ENCODE measurements at regions not wholly inside any gene's neighbourhood (a gene's known extent, or its start where the extent isn't known, plus 50 kb on each side); places are given as distances from the start of the nearest gene placed in this dataset.
A peak's percentile ranks its signal among the peaks of the same experiment; 100 is the strongest.

GRCh38 chr2:38203446-38203810, 127.5 kb upstream of the CYP1B1 start:
- POLR2A ChIA-PET (ENCODE audit: unreplicated experiment), result no interaction called here
- in situ Hi-C loops (cut with MboI; ENCODE audit: low sequenced_read_pairs), result no loop called here
- BruUV-seq (replicated peaks), result no TSS peak

More at GRCh38 chr2:38203446-38203810, 127.5 kb upstream of the CYP1B1 start:
- H2BK5ac ChIP-seq (ENCODE audit: low read depth, low read length, poor library complexity, severe bottlenecking), result peak overlapping the region; percentile 64
- dilution Hi-C loops (cut with HindIII; ENCODE audit: low sequenced_read_pairs, unreplicated experiment) (no loop called here), intact Hi-C loops (cut with micrococcal nuclease) (no loop called here)
- no peak overlapping the region; the same call in 1 of the 2 replicates for H3K14ac ChIP-seq (replicated peaks; ENCODE audit: low read depth, low read length)
- H3K36me3 ChIP-seq (ENCODE audit: control insufficient read depth, insufficient read depth, low read length), result no peaks in the 10 kb centered on the region
- no peak overlapping the region for H2BK15ac ChIP-seq (ENCODE audit: low read depth, low read length)
- H3K9ac ChIP-seq (ENCODE audit: low read depth, low read length), result no peak overlapping the region
- TF ChIP-seq BHLHE40 (IDR thresholded peaks at IDR 0.05; ENCODE audit: low read depth, low read length) (no peak), FOS (IDR thresholded peaks at IDR 0.05; ENCODE audit: low read depth, low read length) (0 out of 2 replicates have a peak, but pooled peaks have one; percentile 3), MAFK (IDR thresholded peaks at IDR 0.05; ENCODE audit: low read depth, low read length) (no peak), POLR2A (IDR thresholded peaks at IDR 0.05; ENCODE audit: low read depth, low read length) (no peak), NFE2L2 (IDR thresholded peaks at IDR 0.05; ENCODE audit: low read depth, low read length) (no peak), SMC3 (IDR thresholded peaks at IDR 0.05; ENCODE audit: low read depth, low read length) (no peak), RAD21 (IDR thresholded peaks at IDR 0.05; ENCODE audit: low read length) (no peak), CEBPB (IDR thresholded peaks at IDR 0.05; ENCODE audit: low read depth, low read length) (no peak)
- CTCF ChIA-PET, result no interaction called here
- peak overlapping the region; percentile 72; the same call in 1 of the 2 replicates for H3K18ac ChIP-seq (ENCODE audit: low read depth, low read length)
- H3K4me1 ChIP-seq (ENCODE audit: control insufficient read depth, insufficient read depth, low read length), result no peaks in the 10 kb centered on the region
- H3K4me3 ChIP-seq (ENCODE audit: insufficient read depth, low read depth, low read length), result no peak overlapping the region
- no peak overlapping the region for H3K4ac ChIP-seq (ENCODE audit: low read depth, low read length)
- peak overlapping the region; percentile 51; the same call in 1 of the 2 replicates for H4K91ac ChIP-seq (ENCODE audit: insufficient read depth, low read depth, low read length)
- H3K9me3 ChIP-seq (ENCODE audit: control insufficient read depth, insufficient read depth, low read length), result no peaks in the 10 kb centered on the region; the same call in 1 of the 2 replicates
- H2AFZ ChIP-seq (replicated peaks; ENCODE audit: low read length, poor library complexity), result peak overlapping the region; percentile 51
- H3K23ac ChIP-seq (ENCODE audit: low read depth, low read length), result no peak overlapping the region
- H2AK5ac ChIP-seq (ENCODE audit: low read depth, low read length), result no peak overlapping the region
- no peaks in the 10 kb centered on the region for H4K20me1 ChIP-seq (ENCODE audit: insufficient read depth, low read length)
- peak overlapping the region; percentile 17; the same call in 1 of the 2 replicates for H3K27ac ChIP-seq (ENCODE audit: insufficient read depth, low read length)
- no CpG with 5 or more reads among the region's 9 CpGs for WGBS, 2 experiments (ENCODE audit: extremely low coverage in 2 of 2, insufficient read length in 1 of 2)
- H3K9me1 ChIP-seq (ENCODE audit: insufficient read depth, low read length), result no peaks in the 10 kb centered on the region
- H3K79me1 ChIP-seq (ENCODE audit: low read depth in 1 of 2, low read length in 2 of 2), result no peaks in the 10 kb centered on the region
- H2AK9ac ChIP-seq (replicated peaks; ENCODE audit: low read depth, low read length, poor library complexity), result no peak overlapping the region
- peak overlapping the region; percentile 17; the same call in 1 of the 2 replicates for H3K56ac ChIP-seq (ENCODE audit: extremely low read depth, insufficient read depth, low read length)
- H4K5ac ChIP-seq (ENCODE audit: low read depth, low read length), result no peak overlapping the region; the same call in 1 of the 2 replicates
- no peak overlapping the region for H3K4me2 ChIP-seq (ENCODE audit: low read depth, low read length)
- peaks cover 4% of the 10 kb centered on the region; the same call in 1 of the 2 replicates for H3K27me3 ChIP-seq (ENCODE audit: control insufficient read depth, insufficient read depth, low read length)
- peak overlapping the region; percentile 70 for H2BK20ac ChIP-seq (ENCODE audit: low read depth, low read length)
- H4K8ac ChIP-seq (ENCODE audit: low read depth in 2 of 2, low read length in 2 of 2), result no peak overlapping the region
- H2BK120ac ChIP-seq (ENCODE audit: low read depth, low read length), result peak overlapping the region; percentile 65; the same call in 1 of the 2 replicates
- DNase-seq (peak; percentile 60), ATAC-seq (ENCODE audit: low read depth) (no peak)
